ENCODE measurements at regions not wholly inside any gene's neighbourhood (a gene's known extent, or its start where the extent isn't known, plus 50 kb on each side); places are given as distances from the start of the nearest gene placed in this dataset.

- Histone ChIP-seq H3K27ac (ENCODE audit: low read length) (no peak overlapping the region), H3K36me3 (ENCODE audit: insufficient read depth, low read length) (no peaks in the 10 kb centered on the region), H3K4me2 (ENCODE audit: insufficient read depth, low read length) (no peak overlapping the region), H3K4me1 (ENCODE audit: insufficient read depth, low read length) (no peaks in the 10 kb centered on the region), H3K4me3 (ENCODE audit: low read depth in 1 of 2, low read length in 2 of 2) (no peak overlapping the region), H3K79me2 (ENCODE audit: insufficient read depth, low read length) (no peaks in the 10 kb centered on the region), H3K9me3 (ENCODE audit: insufficient read depth, low read length, severe bottlenecking) (no peaks in the 10 kb centered on the region), H2AFZ (ENCODE audit: low read depth, low read length) (no peak overlapping the region), H3K27me3 (ENCODE audit: insufficient read depth, low read length, poor library complexity) (no peaks in the 10 kb centered on the region), H4K20me1 (ENCODE audit: insufficient read depth, low read length) (no peaks in the 10 kb centered on the region), H3K9ac (ENCODE audit: low read depth, low read length) (no peak overlapping the region)
- no peak for DNase-seq
- ATAC-seq (ENCODE audit: insufficient read depth, low read depth) = no peak
- TF ChIP-seq EZH2 (IDR thresholded peaks at IDR 0.05; ENCODE audit: borderline replicate concordance, low read depth, low read length, severe bottlenecking) (no peak), CTCF (IDR thresholded peaks at IDR 0.05; ENCODE audit: borderline replicate concordance, extremely low read depth, low read length, poor library complexity, severe bottlenecking) (no peak)
Observed at GRCh38 chr18:56162311-56163265, 475.8 kb downstream of the TXNL1 start.

- H2AFZ ChIP-seq (ENCODE audit: low read depth, low read length) = no peak overlapping the region
Observed at GRCh38 chr18:56161566-56162260, 476.7 kb downstream of the TXNL1 start.

GRCh38 chr18:56158676-56159075 is 479.7 kb downstream of the TXNL1 start:
- no peak overlapping the region for H3K9ac ChIP-seq (ENCODE audit: low read depth, low read length)
- no peaks in the 10 kb centered on the region for H3K79me2 ChIP-seq (ENCODE audit: insufficient read depth, low read length)
- TF ChIP-seq EZH2 (IDR thresholded peaks at IDR 0.05; ENCODE audit: borderline replicate concordance, low read depth, low read length, severe bottlenecking) (no peak), CTCF (IDR thresholded peaks at IDR 0.05; ENCODE audit: borderline replicate concordance, extremely low read depth, low read length, poor library complexity, severe bottlenecking) (no peak)
- no peaks in the 10 kb centered on the region for H4K20me1 ChIP-seq (ENCODE audit: insufficient read depth, low read length)
- no peaks in the 10 kb centered on the region for H3K36me3 ChIP-seq (ENCODE audit: insufficient read depth, low read length)
- H3K4me2 ChIP-seq (ENCODE audit: insufficient read depth, low read length) = no peak overlapping the region
- no peak overlapping the region for H2AFZ ChIP-seq (ENCODE audit: low read depth, low read length)
- DNase-seq (no peak), ATAC-seq (ENCODE audit: insufficient read depth, low read depth) (no peak)
- H3K9me3 ChIP-seq (ENCODE audit: insufficient read depth, low read length, severe bottlenecking) = no peaks in the 10 kb centered on the region
- H3K27me3 ChIP-seq (ENCODE audit: insufficient read depth, low read length, poor library complexity) = no peaks in the 10 kb centered on the region
- H3K4me1 ChIP-seq (ENCODE audit: insufficient read depth, low read length) = no peaks in the 10 kb centered on the region
- no peak overlapping the region for H3K27ac ChIP-seq (ENCODE audit: low read length)
- no peak overlapping the region for H3K4me3 ChIP-seq (ENCODE audit: low read depth in 1 of 2, low read length in 2 of 2)

More at GRCh38 chr18:56161566-56162260, 476.7 kb downstream of the TXNL1 start:
- DNase-seq = no peak
- TF ChIP-seq CTCF (IDR thresholded peaks at IDR 0.05; ENCODE audit: borderline replicate concordance, extremely low read depth, low read length, poor library complexity, severe bottlenecking) (no peak), EZH2 (IDR thresholded peaks at IDR 0.05; ENCODE audit: borderline replicate concordance, low read depth, low read length, severe bottlenecking) (no peak)
- H3K27ac ChIP-seq (ENCODE audit: low read length) = no peak overlapping the region
- no peak for ATAC-seq (ENCODE audit: insufficient read depth, low read depth)
- H3K4me3 ChIP-seq (ENCODE audit: low read depth in 1 of 2, low read length in 2 of 2) = no peak overlapping the region
- no peaks in the 10 kb centered on the region for H3K27me3 ChIP-seq (ENCODE audit: insufficient read depth, low read length, poor library complexity)
- H3K9me3 ChIP-seq (ENCODE audit: insufficient read depth, low read length, severe bottlenecking) = no peaks in the 10 kb centered on the region
- no peak overlapping the region for H3K9ac ChIP-seq (ENCODE audit: low read depth, low read length)
- no peaks in the 10 kb centered on the region for H4K20me1 ChIP-seq (ENCODE audit: insufficient read depth, low read length)
- H3K36me3 ChIP-seq (ENCODE audit: insufficient read depth, low read length) = no peaks in the 10 kb centered on the region
- no peaks in the 10 kb centered on the region for H3K4me1 ChIP-seq (ENCODE audit: insufficient read depth, low read length)
- no peaks in the 10 kb centered on the region for H3K79me2 ChIP-seq (ENCODE audit: insufficient read depth, low read length)
- no peak overlapping the region for H3K4me2 ChIP-seq (ENCODE audit: insufficient read depth, low read length)
